MM.1S (cell line): ENCODE measurements at regions not wholly inside any gene's neighbourhood (a gene's known extent, or its start where the extent isn't known, plus 50 kb on each side); places are given as distances from the start of the nearest gene placed in this dataset.

ENCODE experiments used
- CTCF ChIP-seq: fragments of 300-600 bp; sonication (generic); IDR thresholded peaks from 2 replicates; pipeline ENCODE4 v1.5.1; 2016; ENCODE audit warnings: antibody characterized with exemption, low read length, mixed read lengths
- EZH2 ChIP-seq: fragments of 300-600 bp; sonication (generic); optimal IDR thresholded peaks from 2 replicates; pipeline ENCODE3; 2017; ENCODE audit warnings: low read depth, mild to moderate bottlenecking, antibody characterized with exemption, low read length, mixed read lengths
- EZH2phosphoT487 ChIP-seq: fragments of 300-600 bp; sonication (generic); IDR thresholded peaks from 2 replicates; pipeline ENCODE4 v1.6.1; 2018; ENCODE audit warnings: antibody characterized with exemption, low read length

DNA sequence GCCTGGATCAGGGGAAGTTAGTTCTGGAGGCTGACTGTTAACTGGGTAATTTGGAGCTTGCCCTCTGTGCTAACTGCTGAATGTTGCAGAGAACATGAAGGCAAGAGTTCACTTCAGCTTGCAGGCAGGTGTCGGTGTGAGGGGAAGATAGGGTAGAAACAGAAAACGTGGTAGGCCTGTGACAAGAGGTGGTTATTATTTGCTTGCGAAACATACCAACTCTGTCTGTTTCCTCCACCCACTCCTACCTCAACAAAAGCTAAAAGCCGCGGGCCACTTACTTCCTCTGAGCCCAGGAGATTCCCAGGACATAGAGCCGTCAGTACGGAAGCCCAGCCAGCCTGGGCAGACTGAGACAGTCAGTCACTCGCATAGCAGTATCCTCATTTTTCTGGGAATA, 119.2 kb upstream of the ABCC4 start:
- TF ChIP-seq EZH2phosphoT487 (no peak), CTCF (no peak), EZH2 (no peak)
